ENCODE measurements at regions not wholly inside any gene's neighbourhood (a gene's known extent, or its start where the extent isn't known, plus 50 kb on each side); places are given as distances from the start of the nearest gene placed in this dataset.

- TF ChIP-seq EZH2phosphoT487 (conservative IDR thresholded peaks at IDR 0.05; ENCODE audit: low read length) (no peak), CTCF (IDR thresholded peaks at IDR 0.05; ENCODE audit: insufficient read depth, low read length, poor library complexity, severe bottlenecking) (no peak)
Measured at GRCh38 chr7:91427051-91427450, 162.8 kb downstream of the FZD1 start.

Measured in SU-DHL-6 (cell line).